H9 (cell line): ENCODE measurements at regions not wholly inside any gene's neighbourhood (a gene's known extent, or its start where the extent isn't known, plus 50 kb on each side); places are given as distances from the start of the nearest gene placed in this dataset.

ENCODE experiments used
- DNase-seq: peaks from one replicate; pipeline ENCODE4 v3.0.0-alpha.2; 2017
- H2AFZ ChIP-seq: one replicate; pipeline ENCODE4 v1.6.1; 2013; ENCODE audit warnings: mild to moderate bottlenecking, low read length, control low read depth, moderate library complexity
- H2AK5ac ChIP-seq: 2 replicates; pipeline ENCODE4 v1.6.1; 2013; ENCODE audit warnings: low read length, control low read depth, mixed read lengths; ENCODE audit not compliant: insufficient read length
- H2BK120ac ChIP-seq: one replicate; pipeline ENCODE4 v1.6.1; 2013; ENCODE audit warnings: low read depth, mild to moderate bottlenecking, low read length, control low read depth, inconsistent platforms; ENCODE audit not compliant: poor library complexity, severe bottlenecking
- H2BK12ac ChIP-seq: 2 replicates; pipeline ENCODE4 v1.6.1; 2013; ENCODE audit warnings: low read length, control low read depth, mixed read lengths, low read depth; ENCODE audit not compliant: insufficient read length
- H2BK15ac ChIP-seq: 2 replicates; pipeline ENCODE4 v1.6.1; 2013; ENCODE audit warnings: low read depth, low read length, control low read depth
- H2BK20ac ChIP-seq: one replicate; pipeline ENCODE4 v1.6.1; 2013; ENCODE audit warnings: low read depth, mild to moderate bottlenecking, low read length, control low read depth, inconsistent platforms; ENCODE audit not compliant: poor library complexity, severe bottlenecking
- H2BK5ac ChIP-seq: 2 replicates; pipeline ENCODE4 v1.6.1; 2013; ENCODE audit warnings: low read length, control low read depth, mixed read lengths; ENCODE audit not compliant: insufficient read length
- H3K14ac ChIP-seq: 2 replicates; pipeline ENCODE4 v1.6.1; 2013; ENCODE audit warnings: low read length, control low read depth; ENCODE audit not compliant: insufficient read depth
- H3K18ac ChIP-seq: 2 replicates; pipeline ENCODE4 v1.6.1; 2013; ENCODE audit warnings: low read depth, mild to moderate bottlenecking, mixed read lengths, low read length, control low read depth; ENCODE audit not compliant: insufficient read length
- H3K23ac ChIP-seq: 2 replicates; pipeline ENCODE4 v1.6.1; 2013; ENCODE audit warnings: low read length, control low read depth, mixed read lengths, low read depth; ENCODE audit not compliant: insufficient read length
- H3K23me2 ChIP-seq: 2 replicates; pipeline ENCODE4 v1.6.1; 2013; ENCODE audit warnings: low read depth, mild to moderate bottlenecking, mixed read lengths, low read length, control low read depth; ENCODE audit not compliant: insufficient read length, poor library complexity, severe bottlenecking
- H3K27ac ChIP-seq: 2 replicates; pipeline ENCODE4 v1.5.1; 2013; ENCODE audit warnings: low read length, control low read depth, mixed read lengths, low read depth; ENCODE audit not compliant: insufficient read length
- H3K27me3 ChIP-seq: 2 replicates; pipeline ENCODE4 v1.6.1; 2013; ENCODE audit warnings: low read length, control low read depth, inconsistent platforms; ENCODE audit not compliant: insufficient read depth
- H3K4ac ChIP-seq: 2 replicates; pipeline ENCODE4 v1.6.1; 2013; ENCODE audit warnings: low read depth, mild to moderate bottlenecking, control low read depth, inconsistent platforms, low read length, moderate library complexity
- H3K4me1 ChIP-seq: 2 replicates; pipeline ENCODE4 v1.6.1; 2013; ENCODE audit warnings: low read length, control low read depth, inconsistent platforms; ENCODE audit not compliant: insufficient read depth
- H3K4me2 ChIP-seq: 2 replicates; pipeline ENCODE4 v1.6.1; 2013; ENCODE audit warnings: low read length, control low read depth, mixed read lengths; ENCODE audit not compliant: insufficient read length, insufficient read depth
- H3K56ac ChIP-seq: 2 replicates; pipeline ENCODE4 v1.6.1; 2013; ENCODE audit warnings: low read depth, mild to moderate bottlenecking, mixed read lengths, low read length, control low read depth; ENCODE audit not compliant: insufficient read length
- H3K79me1 ChIP-seq: 2 replicates; pipeline ENCODE4 v1.6.1; 2013; ENCODE audit warnings: low read depth, mild to moderate bottlenecking, moderate library complexity, low read length, control low read depth, inconsistent platforms; ENCODE audit not compliant: insufficient read depth, poor library complexity, severe bottlenecking
- H3K79me2 ChIP-seq: 2 replicates; pipeline ENCODE4 v1.6.1; 2013; ENCODE audit warnings: low read length, control low read depth, inconsistent platforms; ENCODE audit not compliant: insufficient read depth
- H3K9ac ChIP-seq: 2 replicates; pipeline ENCODE4 v1.6.1; 2013; ENCODE audit warnings: low read length, control low read depth, mixed read lengths; ENCODE audit not compliant: insufficient read length; ENCODE audit errors: extremely low read depth
- H3K9me3 ChIP-seq: one replicate; pipeline ENCODE4 v1.6.1; 2013; ENCODE audit warnings: low read depth, low read length, inconsistent platforms; ENCODE audit not compliant: control insufficient read depth
- H3T11ph ChIP-seq: one replicate; pipeline ENCODE4 v1.6.1; 2013; ENCODE audit warnings: mild to moderate bottlenecking, low read length, control low read depth, inconsistent platforms
- H4K20me1 ChIP-seq: one replicate; pipeline ENCODE4 v1.6.1; 2013; ENCODE audit not compliant: control insufficient read depth, insufficient read length, insufficient read depth
- H4K5ac ChIP-seq: 2 replicates; pipeline ENCODE4 v1.6.1; 2013; ENCODE audit warnings: low read depth, mild to moderate bottlenecking, mixed read lengths, low read length, control low read depth; ENCODE audit not compliant: insufficient read length
- H4K8ac ChIP-seq: replicated peaks from 2 replicates; pipeline ENCODE4 v1.6.1; 2013; ENCODE audit warnings: low read length, control low read depth, mixed read lengths, low read depth; ENCODE audit not compliant: insufficient read length
- H4K91ac ChIP-seq: 2 replicates; pipeline ENCODE4 v1.6.1; 2013; ENCODE audit warnings: low read depth, mild to moderate bottlenecking, moderate library complexity, mixed read lengths, low read length, control low read depth; ENCODE audit not compliant: insufficient read length
- H3K27ac Mint-ChIP-seq, 3 experiments: 2 replicates in 2 of 3; 3 replicates in 1 of 3; pipeline ENCODE4 v1.8.0; 2020 to 2021; ENCODE audit warnings: mixed read lengths in 3 of 3, mild to moderate bottlenecking in 1 of 3, moderate library complexity in 1 of 3
- H3K27me3 Mint-ChIP-seq: 2 replicates; pipeline ENCODE4 v1.8.0; 2021; ENCODE audit warnings: low read depth, mild to moderate bottlenecking, moderate library complexity, mixed read lengths
- H3K36me3 Mint-ChIP-seq, 3 experiments: 2 replicates in 2 of 3; 3 replicates in 1 of 3; pipeline ENCODE4 v1.8.0; 2020 to 2021; ENCODE audit warnings: low read depth in 3 of 3, mixed read lengths in 3 of 3; ENCODE audit not compliant: insufficient read depth in 1 of 3
- H3K4me1 Mint-ChIP-seq, 2 experiments: 2 replicates each; pipeline ENCODE4 v1.8.0; 2020; ENCODE audit warnings: mixed read lengths in 2 of 2
- H3K4me3 Mint-ChIP-seq, 2 experiments: 2 replicates in 1 of 2; 3 replicates in 1 of 2; pipeline ENCODE4 v1.8.0; 2020 to 2021; ENCODE audit warnings: mild to moderate bottlenecking in 2 of 2, mixed read lengths in 2 of 2, moderate library complexity in 1 of 2
- H3K9me3 Mint-ChIP-seq, 2 experiments: 2 replicates in 1 of 2; 3 replicates in 1 of 2; pipeline ENCODE4 v1.8.0; 2020; ENCODE audit warnings: mild to moderate bottlenecking in 2 of 2, mixed read lengths in 2 of 2, moderate library complexity in 1 of 2
- WGBS: extraction: QIAGEN DNeasy Blood & Tissue Kit; methylation state at CpG from one replicate; pipeline ENCODE4 v1.1.7; 2013; ENCODE audit warnings: missing lambda C conversion rate, low lambda C conversion rate, mixed read lengths; ENCODE audit not compliant: insufficient read length; ENCODE audit errors: extremely low coverage; 5-methylcytosine and 5-hydroxymethylcytosine counted together
- TF ChIP-seq, protein P1 (sequence below): fragments of 200-600 bp; sonication (generic); conservative IDR thresholded peaks from 3 replicates; pipeline ENCODE4 v1.8.0; 2021; ENCODE audit warnings: antibody characterized with exemption, mild to moderate bottlenecking

DNA sequence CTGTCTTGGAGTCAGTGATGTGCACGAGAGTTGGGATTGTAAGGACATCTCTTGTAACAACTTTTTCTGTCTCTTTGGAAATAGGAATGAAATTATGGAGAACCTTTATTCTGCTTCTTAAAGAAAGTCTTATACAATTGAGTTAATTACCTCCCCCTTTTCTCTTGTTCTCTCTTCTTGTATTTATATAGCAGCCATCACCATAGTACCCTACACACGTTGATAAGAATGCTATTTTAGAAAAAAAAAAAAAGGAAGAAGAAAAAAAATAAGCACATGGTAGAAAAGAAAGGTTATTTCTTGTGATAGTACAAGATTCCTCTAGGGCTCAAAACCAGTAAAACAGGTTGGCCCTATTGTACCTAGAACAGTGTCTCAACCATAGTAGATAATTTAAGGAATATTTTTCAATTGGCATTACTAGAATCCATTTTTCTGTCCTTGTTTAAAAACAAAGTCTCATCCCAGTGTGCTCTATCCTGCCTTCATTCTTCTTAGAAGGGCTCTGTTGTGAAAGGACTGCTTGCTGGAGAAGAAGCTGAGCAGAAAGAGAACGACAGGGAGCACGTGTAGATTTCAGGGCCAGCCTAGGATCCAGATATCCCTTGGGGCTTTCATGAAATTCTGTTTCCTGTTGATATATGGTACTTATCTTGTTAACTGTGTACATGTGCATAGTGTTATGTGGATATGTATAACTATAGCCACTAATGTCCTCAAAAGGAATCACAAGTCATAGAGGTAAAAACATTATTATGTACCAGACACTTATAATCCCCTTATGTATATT is 392.3 kb upstream of the MEF2C start:
- no peak overlapping the region for H3K4ac ChIP-seq
- no peak overlapping the region for H2AK5ac ChIP-seq
- H4K20me1 ChIP-seq = no peaks in the 10 kb centered on the region
- no peak overlapping the region for H4K91ac ChIP-seq
- no peaks in the 10 kb centered on the region for H3K27me3 ChIP-seq
- H4K8ac ChIP-seq = no peak overlapping the region
- H3K4me1 Mint-ChIP-seq = no peaks in the 10 kb centered on the region
- H4K5ac ChIP-seq = no peak overlapping the region
- H3K18ac ChIP-seq = no peak overlapping the region
- H3K36me3 Mint-ChIP-seq = peaks cover 0 to 1% (median 0%) of the 10 kb centered on the region in 3 experiments; a peak in 1 of 7 replicates
- H3K14ac ChIP-seq = no peak overlapping the region
- DNase-seq = no peak
- H3K4me2 ChIP-seq = no peak overlapping the region
- H3K27ac Mint-ChIP-seq = no peak overlapping the region
- no peak overlapping the region for H3K56ac ChIP-seq
- no peak overlapping the region for H2BK15ac ChIP-seq
- no peaks in the 10 kb centered on the region for H3K23me2 ChIP-seq
- no peaks in the 10 kb centered on the region for H3K79me1 ChIP-seq
- no peak overlapping the region for H3K23ac ChIP-seq
- H3K4me1 ChIP-seq = no peaks in the 10 kb centered on the region
- TF ChIP-seq, protein P1, sequence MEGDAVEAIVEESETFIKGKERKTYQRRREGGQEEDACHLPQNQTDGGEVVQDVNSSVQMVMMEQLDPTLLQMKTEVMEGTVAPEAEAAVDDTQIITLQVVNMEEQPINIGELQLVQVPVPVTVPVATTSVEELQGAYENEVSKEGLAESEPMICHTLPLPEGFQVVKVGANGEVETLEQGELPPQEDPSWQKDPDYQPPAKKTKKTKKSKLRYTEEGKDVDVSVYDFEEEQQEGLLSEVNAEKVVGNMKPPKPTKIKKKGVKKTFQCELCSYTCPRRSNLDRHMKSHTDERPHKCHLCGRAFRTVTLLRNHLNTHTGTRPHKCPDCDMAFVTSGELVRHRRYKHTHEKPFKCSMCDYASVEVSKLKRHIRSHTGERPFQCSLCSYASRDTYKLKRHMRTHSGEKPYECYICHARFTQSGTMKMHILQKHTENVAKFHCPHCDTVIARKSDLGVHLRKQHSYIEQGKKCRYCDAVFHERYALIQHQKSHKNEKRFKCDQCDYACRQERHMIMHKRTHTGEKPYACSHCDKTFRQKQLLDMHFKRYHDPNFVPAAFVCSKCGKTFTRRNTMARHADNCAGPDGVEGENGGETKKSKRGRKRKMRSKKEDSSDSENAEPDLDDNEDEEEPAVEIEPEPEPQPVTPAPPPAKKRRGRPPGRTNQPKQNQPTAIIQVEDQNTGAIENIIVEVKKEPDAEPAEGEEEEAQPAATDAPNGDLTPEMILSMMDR = no peak
- H3K27me3 Mint-ChIP-seq = no peaks in the 10 kb centered on the region
- no peaks in the 10 kb centered on the region for H3K79me2 ChIP-seq
- WGBS = no CpG with 5 or more reads among the region's 4 CpGs
- H3T11ph ChIP-seq = no peak overlapping the region
- H2BK20ac ChIP-seq = no peak overlapping the region
- no peak overlapping the region for H3K4me3 Mint-ChIP-seq
- no peaks in the 10 kb centered on the region for H3K9me3 ChIP-seq
- no peak overlapping the region for H3K9ac ChIP-seq
- H2AFZ ChIP-seq = no peak overlapping the region
- H2BK5ac ChIP-seq = no peak overlapping the region
- no peak overlapping the region for H3K27ac ChIP-seq
- no peak overlapping the region for H2BK12ac ChIP-seq
- no peaks in the 10 kb centered on the region; a peak in 1 of 5 replicates for H3K9me3 Mint-ChIP-seq
- no peak overlapping the region for H2BK120ac ChIP-seq
